SK-N-SH (cell line): ENCODE measurements at regions not wholly inside any gene's neighbourhood (a gene's known extent, or its start where the extent isn't known, plus 50 kb on each side); places are given as distances from the start of the nearest gene placed in this dataset.

Experiments used
- CTCF ChIA-PET: fragments of 300-600, 350-600 bp; formaldehyde crosslinking; extraction: SDS; loops from one replicate; lab custom pipeline; 2021; lab: Yijun Ruan, JAX
- POLR2A ChIA-PET: fragments of 350-600 bp; sonication (Branson Sonifier 250); formaldehyde crosslinking; extraction: SDS; loops from one replicate; lab custom pipeline; 2020; ENCODE audit warnings: antibody characterized with exemption, inconsistent platforms; lab: Yijun Ruan, JAX
- DNase-seq: peaks from one replicate; pipeline ENCODE4 v3.0.0; 2012
- H2AFZ ChIP-seq: fragments of 200-600 bp; sonication (generic); 2 replicates; pipeline ENCODE4 v1.8.1; 2016; ENCODE audit warnings: antibody characterized with exemption, mild to moderate bottlenecking, low read depth
- H3F3A ChIP-seq: fragments of 200-600 bp; sonication (generic); replicated peaks from 2 replicates; pipeline ENCODE3; 2016; ENCODE audit warnings: antibody characterized with exemption, mild to moderate bottlenecking; ENCODE audit not compliant: insufficient read depth
- H3K27ac ChIP-seq, 2 experiments: fragments of 200-500 bp in 1 of 2; fragments of 200-600 bp in 1 of 2; sonication (Bioruptor generic) in 1 of 2; sonication (generic), shearing (Covaris generic) in 1 of 2; 2 replicates each; pipeline versions ENCODE4 v1.5.1 to v1.6.1; 2014 to 2016; ENCODE audit warnings: low read depth in 2 of 2, inconsistent platforms in 1 of 2, low read length in 1 of 2, mild to moderate bottlenecking in 1 of 2, mixed read lengths in 1 of 2
- H3K27me3 ChIP-seq: fragments of 200-600 bp; sonication (generic), shearing (Covaris generic); 2 replicates; pipeline ENCODE4 v1.6.1; 2016; ENCODE audit warnings: mixed run types; ENCODE audit not compliant: insufficient read depth
- H3K36me3 ChIP-seq, 2 experiments: fragments of 200-500 bp in 1 of 2; fragments of 200-600 bp in 1 of 2; sonication (Bioruptor generic) in 1 of 2; sonication (generic) in 1 of 2; replicated peaks in 1 of 2; 2 replicates each; pipeline versions ENCODE3 to v1.5.1; 2014 to 2016; ENCODE audit warnings: low read length in 1 of 2, mild to moderate bottlenecking in 1 of 2; ENCODE audit not compliant: insufficient read depth in 2 of 2, control insufficient read depth in 1 of 2
- H3K4me1 ChIP-seq, 2 experiments: fragments of 200-500 bp in 1 of 2; fragments of 200-600 bp in 1 of 2; sonication (Bioruptor generic) in 1 of 2; sonication (generic), shearing (Covaris generic) in 1 of 2; 2 replicates each; pipeline versions ENCODE4 v1.5.1 to v1.6.1; 2014 to 2016; ENCODE audit warnings: low read depth in 1 of 2, low read length in 1 of 2, mixed run types in 1 of 2; ENCODE audit not compliant: insufficient read depth in 2 of 2, control insufficient read depth in 1 of 2
- H3K4me2 ChIP-seq: fragments of 200-600 bp; sonication (generic), shearing (Covaris generic); 2 replicates; pipeline ENCODE4 v1.6.1; 2017; ENCODE audit warnings: mixed run types
- H3K4me3 ChIP-seq, 2 experiments: fragments of 200-500 bp in 1 of 2; fragments of 200-600 bp in 1 of 2; sonication (Bioruptor generic) in 1 of 2; sonication (generic), shearing (Covaris generic) in 1 of 2; 2 replicates each; pipeline versions ENCODE4 v1.5.1 to v1.8.1; 2014 to 2016; ENCODE audit warnings: low read depth in 2 of 2, inconsistent platforms in 1 of 2, low read length in 1 of 2, mild to moderate bottlenecking in 1 of 2, mixed read lengths in 1 of 2, moderate library complexity in 1 of 2
- H3K79me2 ChIP-seq: fragments of 200-600 bp; sonication (generic); 2 replicates; pipeline ENCODE4 v1.8.1; 2017; ENCODE audit warnings: mild to moderate bottlenecking; ENCODE audit not compliant: insufficient read depth
- H3K9ac ChIP-seq: fragments of 200-600 bp; sonication (generic); 2 replicates; pipeline ENCODE4 v1.6.1; 2017; ENCODE audit warnings: mixed run types
- H3K9me2 ChIP-seq: fragments of 200-600 bp; sonication (generic); 2 replicates; pipeline ENCODE4 v1.6.1; 2017; ENCODE audit warnings: mixed run types
- H3K9me3 ChIP-seq: fragments of 200-600 bp; sonication (generic); 2 replicates; pipeline ENCODE4 v1.6.1; 2017; ENCODE audit warnings: mixed run types, mild to moderate bottlenecking, moderate library complexity
- H4K20me1 ChIP-seq: fragments of 200-600 bp; sonication (generic); 2 replicates; pipeline ENCODE4 v1.6.1; 2017; ENCODE audit warnings: mild to moderate bottlenecking, mixed run types; ENCODE audit not compliant: insufficient read depth
- CHD2 ChIP-seq: fragments of 150-350 bp; IDR thresholded peaks from 2 replicates; pipeline ENCODE4 v1.6.1; 2018; ENCODE audit warnings: low read length; ENCODE audit not compliant: partially characterized antibody
- ELF1 ChIP-seq: IDR thresholded peaks from 2 replicates; pipeline ENCODE4 v1.4.0; 2012
- EP300 ChIP-seq, 2 experiments: IDR thresholded peaks; 2 replicates each; pipeline versions ENCODE4 v1.4.0 to v1.6.1; 2012; ENCODE audit warnings: borderline replicate concordance in 1 of 2, low read depth in 1 of 2, low read length in 1 of 2
- EZH2phosphoT487 ChIP-seq: fragments of 200-600 bp; sonication (generic); IDR thresholded peaks from 2 replicates; pipeline ENCODE4 v1.6.1; 2017; ENCODE audit warnings: low read depth, mixed run types, mild to moderate bottlenecking, antibody characterized with exemption, moderate library complexity, borderline replicate concordance
- FOXJ3 ChIP-seq: sonication (generic); formaldehyde crosslinking; IDR thresholded peaks from 2 replicates; pipeline ENCODE4 v1.5.1; 2020; ENCODE audit warnings: mild to moderate bottlenecking, missing genetic modification reagents
- FOXM1 ChIP-seq: IDR thresholded peaks from 2 replicates; pipeline ENCODE4 v1.4.0; 2012; ENCODE audit warnings: low read depth, mild to moderate bottlenecking
- GABPA ChIP-seq: IDR thresholded peaks from 2 replicates; pipeline ENCODE4 v1.4.0; 2012; ENCODE audit warnings: low read depth, mild to moderate bottlenecking
- IRF3 ChIP-seq: fragments of 150-350 bp; IDR thresholded peaks from 2 replicates; pipeline ENCODE4 v1.6.1; 2016; ENCODE audit warnings: mild to moderate bottlenecking, low read depth, low read length
- NFIC ChIP-seq: IDR thresholded peaks from 2 replicates; pipeline ENCODE4 v1.4.0; 2012; ENCODE audit warnings: borderline replicate concordance
- POLR2AphosphoS5 ChIP-seq: IDR thresholded peaks from 2 replicates; pipeline ENCODE4 v1.6.1; 2012; ENCODE audit warnings: low read depth, low read length
- RAD21 ChIP-seq: IDR thresholded peaks from 2 replicates; pipeline ENCODE4 v1.6.1; 2012; ENCODE audit warnings: mild to moderate bottlenecking, low read length
- RCOR1 ChIP-seq: fragments of 150-350 bp; IDR thresholded peaks from 2 replicates; pipeline ENCODE4 v1.6.1; 2017; ENCODE audit warnings: antibody characterized with exemption, low read length
- RFX5 ChIP-seq: IDR thresholded peaks from 2 replicates; pipeline ENCODE4 v1.6.1; 2012; ENCODE audit warnings: mild to moderate bottlenecking, improper control_type of control experiment, low read length
- RXRA ChIP-seq: IDR thresholded peaks from 2 replicates; pipeline ENCODE4 v1.4.0; 2012; ENCODE audit warnings: low read depth, mild to moderate bottlenecking, borderline replicate concordance
- SMC3 ChIP-seq: IDR thresholded peaks from 2 replicates; pipeline ENCODE4 v1.6.1; 2012; ENCODE audit warnings: low read depth, low read length, improper control_type of control experiment
- TEAD4 ChIP-seq: IDR thresholded peaks from 2 replicates; pipeline ENCODE4 v1.4.0; 2012; ENCODE audit warnings: mild to moderate bottlenecking, borderline replicate concordance; ENCODE audit not compliant: insufficient read depth
- YY1 ChIP-seq: IDR thresholded peaks from 2 replicates; pipeline ENCODE4 v1.4.0; 2012; ENCODE audit warnings: low read depth, mild to moderate bottlenecking
- WGBS: methylation state at CpG from one replicate; pipeline ENCODE4 v1.1.6; 2017; ENCODE audit warnings: low lambda C conversion rate; 5-methylcytosine and 5-hydroxymethylcytosine counted together
- TF ChIP-seq, protein P1 (sequence below): IDR thresholded peaks from 2 replicates; pipeline ENCODE4 v1.4.0; 2012; ENCODE audit warnings: low read depth, borderline replicate concordance
- TF ChIP-seq, protein P2 (sequence below): IDR thresholded peaks from 2 replicates; pipeline ENCODE4; 2012
- TF ChIP-seq, protein P3 (sequence below): fragments of 150-350 bp; IDR thresholded peaks from 2 replicates; pipeline ENCODE4 v1.6.1; 2017; ENCODE audit warnings: antibody characterized with exemption, low read length, low read depth, borderline replicate concordance

- TF ChIP-seq RAD21 (no peak), ELF1 (no peak), FOXM1 (no peak)
- TF ChIP-seq, all 33 proteins: peak for 0
- Histone ChIP-seq H3K9ac (no peak overlapping the region), H3K9me3 (0 out of 2 replicates have a peak, but pooled peaks cover 3% of the 10 kb centered on the region), H3K4me2 (no peak overlapping the region), H4K20me1 (no peaks in the 10 kb centered on the region), H3K36me3 (no peaks in the 10 kb centered on the region), H3K4me3 (no peak overlapping the region), H3K4me1 (no peaks in the 10 kb centered on the region; a peak in 2 of 4 replicates), H3K9me2 (no peaks in the 10 kb centered on the region), H3K79me2 (no peaks in the 10 kb centered on the region), H3K27me3 (no peaks in the 10 kb centered on the region), H3F3A (no peaks in the 10 kb centered on the region), H3K27ac (no peak overlapping the region), H2AFZ (no peak overlapping the region)
- DNase-seq: no peak
- WGBS: 10% methylated on average over 2 of the region's 2 CpGs
- ChIA-PET POLR2A (no interaction called here), CTCF (interaction anchor here (0.6 kb wide), 1 partner anchor 458 kb away, joined by 3 read pairs; no protein-coding TSS in a partner anchor)
Measured at GRCh38 chr10:85225311-85225710, 896.9 kb downstream of the CCSER2 start.

- ChIA-PET POLR2A (no interaction called here), CTCF (no interaction called here)
- H4K20me1 ChIP-seq: no peaks in the 10 kb centered on the region
- H3K4me3 ChIP-seq: no peak overlapping the region
- no peaks in the 10 kb centered on the region for H3F3A ChIP-seq
- no peaks in the 10 kb centered on the region for H3K27me3 ChIP-seq
- no peak overlapping the region for H3K27ac ChIP-seq
- 0 out of 2 replicates have a peak, but pooled peaks cover 3% of the 10 kb centered on the region for H3K9me3 ChIP-seq
- DNase-seq: no peak
- no peak overlapping the region for H2AFZ ChIP-seq
- no peak for TF ChIP-seq GABPA
- TF ChIP-seq ELF1: no peak
- TF ChIP-seq YY1: no peak
- no peak for TF ChIP-seq EP300 (IDR thresholded peaks at IDR 0.05; ENCODE audit: borderline replicate concordance in 1 of 2, low read depth in 1 of 2, low read length in 1 of 2)
- no peak for TF ChIP-seq NFIC
- no peak for TF ChIP-seq TEAD4
- TF ChIP-seq SMC3: no peak
- no peak for TF ChIP-seq CHD2
- no peak for TF ChIP-seq POLR2AphosphoS5
- no peaks in the 10 kb centered on the region for H3K36me3 ChIP-seq
- H3K9ac ChIP-seq: no peak overlapping the region
- WGBS: 4% methylated on average over 2 of the region's 2 CpGs
- H3K79me2 ChIP-seq: no peaks in the 10 kb centered on the region
- no peaks in the 10 kb centered on the region for H3K9me2 ChIP-seq
- no peak overlapping the region for H3K4me2 ChIP-seq
- H3K4me1 ChIP-seq: no peaks in the 10 kb centered on the region; a peak in 2 of 4 replicates
Measured at GRCh38 chr10:85226596-85226995, 898.2 kb downstream of the CCSER2 start.

DNA sequence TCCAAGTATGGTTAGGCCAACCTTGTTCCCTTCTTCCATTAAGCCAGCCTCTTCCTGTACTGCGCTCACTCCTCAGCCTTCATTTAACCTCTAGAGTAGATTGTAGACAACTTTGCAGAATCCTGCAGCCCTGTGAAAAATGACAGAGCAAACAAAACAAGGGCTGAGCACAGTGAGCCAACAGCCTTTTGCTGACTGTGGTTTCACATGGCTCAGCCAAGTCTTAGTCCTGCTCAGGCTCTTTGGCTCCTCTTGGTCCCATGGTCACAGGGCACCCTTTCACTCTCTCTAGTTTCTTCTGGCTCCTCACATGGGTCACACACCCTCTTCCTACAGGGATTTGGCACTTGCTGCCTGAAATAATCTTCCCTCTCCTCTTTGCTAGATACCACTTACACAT, 900.3 kb downstream of the CCSER2 start:
- Histone ChIP-seq H2AFZ (no peak overlapping the region), H3K9ac (no peak overlapping the region), H3K9me3 (no peaks in the 10 kb centered on the region), H3K4me1 (peaks cover 0 to 6% of the 10 kb centered on the region in 2 experiments; a peak in 2 of 4 replicates), H3K4me3 (no peak overlapping the region), H4K20me1 (no peaks in the 10 kb centered on the region), H3K79me2 (no peaks in the 10 kb centered on the region), H3K27me3 (no peaks in the 10 kb centered on the region), H3F3A (no peaks in the 10 kb centered on the region), H3K36me3 (no peaks in the 10 kb centered on the region), H3K27ac (no peak overlapping the region), H3K9me2 (no peaks in the 10 kb centered on the region), H3K4me2 (no peak overlapping the region)
- no peak for DNase-seq
- ChIA-PET CTCF (no interaction called here), POLR2A (no interaction called here)
- WGBS: 65% methylated on average over 1 of the region's 1 CpG
- TF ChIP-seq IRF3 (no peak), RXRA (no peak), CHD2 (no peak), FOXJ3 (CRISPR knock-in tag) (no peak), GABPA (no peak), RCOR1 (no peak), EZH2phosphoT487 (no peak), RFX5 (no peak), EP300 (IDR thresholded peaks at IDR 0.05; ENCODE audit: borderline replicate concordance in 1 of 2, low read depth in 1 of 2, low read length in 1 of 2) (no peak), RAD21 (no peak)
- TF ChIP-seq, protein P1, sequence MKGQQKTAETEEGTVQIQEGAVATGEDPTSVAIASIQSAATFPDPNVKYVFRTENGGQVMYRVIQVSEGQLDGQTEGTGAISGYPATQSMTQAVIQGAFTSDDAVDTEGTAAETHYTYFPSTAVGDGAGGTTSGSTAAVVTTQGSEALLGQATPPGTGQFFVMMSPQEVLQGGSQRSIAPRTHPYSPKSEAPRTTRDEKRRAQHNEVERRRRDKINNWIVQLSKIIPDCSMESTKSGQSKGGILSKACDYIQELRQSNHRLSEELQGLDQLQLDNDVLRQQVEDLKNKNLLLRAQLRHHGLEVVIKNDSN: no peak
- TF ChIP-seq, protein P2, sequence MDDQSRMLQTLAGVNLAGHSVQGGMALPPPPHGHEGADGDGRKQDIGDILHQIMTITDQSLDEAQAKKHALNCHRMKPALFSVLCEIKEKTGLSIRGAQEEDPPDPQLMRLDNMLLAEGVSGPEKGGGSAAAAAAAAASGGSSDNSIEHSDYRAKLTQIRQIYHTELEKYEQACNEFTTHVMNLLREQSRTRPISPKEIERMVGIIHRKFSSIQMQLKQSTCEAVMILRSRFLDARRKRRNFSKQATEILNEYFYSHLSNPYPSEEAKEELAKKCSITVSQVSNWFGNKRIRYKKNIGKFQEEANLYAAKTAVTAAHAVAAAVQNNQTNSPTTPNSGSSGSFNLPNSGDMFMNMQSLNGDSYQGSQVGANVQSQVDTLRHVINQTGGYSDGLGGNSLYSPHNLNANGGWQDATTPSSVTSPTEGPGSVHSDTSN: no peak
- TF ChIP-seq, protein P3, sequence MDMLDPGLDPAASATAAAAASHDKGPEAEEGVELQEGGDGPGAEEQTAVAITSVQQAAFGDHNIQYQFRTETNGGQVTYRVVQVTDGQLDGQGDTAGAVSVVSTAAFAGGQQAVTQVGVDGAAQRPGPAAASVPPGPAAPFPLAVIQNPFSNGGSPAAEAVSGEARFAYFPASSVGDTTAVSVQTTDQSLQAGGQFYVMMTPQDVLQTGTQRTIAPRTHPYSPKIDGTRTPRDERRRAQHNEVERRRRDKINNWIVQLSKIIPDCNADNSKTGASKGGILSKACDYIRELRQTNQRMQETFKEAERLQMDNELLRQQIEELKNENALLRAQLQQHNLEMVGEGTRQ: no peak
